ENCODE measurements at regions not wholly inside any gene's neighbourhood (a gene's known extent, or its start where the extent isn't known, plus 50 kb on each side); places are given as distances from the start of the nearest gene placed in this dataset.
"Not testable (repeated sequence)": the region's sequence is repeated elsewhere in the genome, so short reads cannot be mapped to it uniquely, and the experiment has no call there.

- ATAC-seq (replicated peaks in 1 of 2) (no peak), DNase-seq (no peak)
- no peaks in the 10 kb centered on the region for H3K27me3 Mint-ChIP-seq (ENCODE audit: low read depth)
- no peaks in the 10 kb centered on the region for H3K4me1 Mint-ChIP-seq (ENCODE audit: low read depth)
- peaks cover 0 to 2% of the 10 kb centered on the region in 2 donors for H3K9me3 Mint-ChIP-seq
- no peak overlapping the region for H3K27ac Mint-ChIP-seq
- no peaks in the 10 kb centered on the region for H3K36me3 Mint-ChIP-seq (ENCODE audit: insufficient read depth in 2 of 2)
- no peak overlapping the region for H3K4me3 Mint-ChIP-seq
These were observed 594.7 kb downstream of the DIPK2A start for GRCh38 chr3:144566320-144566719.

- Mint-ChIP-seq H3K27me3 (ENCODE audit: low read depth) (no peaks in the 10 kb centered on the region), H3K36me3 (ENCODE audit: insufficient read depth in 2 of 2) (no peaks in the 10 kb centered on the region), H3K27ac (no peak overlapping the region), H3K4me1 (ENCODE audit: low read depth) (no peaks in the 10 kb centered on the region), H3K9me3 (peaks cover 0 to 2% of the 10 kb centered on the region in 2 donors), H3K4me3 (no peak overlapping the region)
- DNase-seq = no peak
- no peak for ATAC-seq (replicated peaks in 1 of 2)
These were observed 598.0 kb downstream of the DIPK2A start for GRCh38 chr3:144569651-144570050.

GRCh38 chr3:144583871-144584270 is 612.2 kb downstream of the DIPK2A start:
- Mint-ChIP-seq H3K27me3 (ENCODE audit: low read depth) (no peaks in the 10 kb centered on the region), H3K4me3 (no peak overlapping the region), H3K4me1 (ENCODE audit: low read depth) (no peaks in the 10 kb centered on the region), H3K36me3 (ENCODE audit: insufficient read depth in 2 of 2) (no peaks in the 10 kb centered on the region), H3K9me3 (peaks cover 0 to 3% of the 10 kb centered on the region in 2 donors), H3K27ac (no peak overlapping the region)
- no peak for DNase-seq
- ATAC-seq (replicated peaks in 1 of 2) = no peak

GRCh38 chr3:144585408-144585807 is 613.8 kb downstream of the DIPK2A start:
- H3K27me3 Mint-ChIP-seq (ENCODE audit: low read depth) = no peaks in the 10 kb centered on the region

GRCh38 chr3:144585953-144586352 is 614.3 kb downstream of the DIPK2A start:
- Mint-ChIP-seq H3K27me3 (ENCODE audit: low read depth) (no peaks in the 10 kb centered on the region), H3K27ac (no peak overlapping the region), H3K36me3 (ENCODE audit: insufficient read depth in 2 of 2) (peaks cover 0 to 1% of the 10 kb centered on the region in 2 donors), H3K9me3 (peaks cover 0 to 1% of the 10 kb centered on the region in 2 donors), H3K4me1 (ENCODE audit: low read depth) (no peaks in the 10 kb centered on the region), H3K4me3 (no peak overlapping the region)
- DNase-seq (no peak), ATAC-seq (replicated peaks in 1 of 2) (no peak)

More at GRCh38 chr3:144585408-144585807, 613.8 kb downstream of the DIPK2A start:
- no peak overlapping the region for H3K4me3 Mint-ChIP-seq
- no peak for ATAC-seq (replicated peaks in 1 of 2)
- no peaks in the 10 kb centered on the region for H3K4me1 Mint-ChIP-seq (ENCODE audit: low read depth)
- peaks cover 0 to 3% of the 10 kb centered on the region in 2 donors for H3K9me3 Mint-ChIP-seq
- no peak overlapping the region for H3K27ac Mint-ChIP-seq
- no peaks in the 10 kb centered on the region for H3K36me3 Mint-ChIP-seq (ENCODE audit: insufficient read depth in 2 of 2)
- no peak for DNase-seq

GRCh38 chr3:144586382-144586781 is 614.8 kb downstream of the DIPK2A start:
- Mint-ChIP-seq H3K27ac (no peak overlapping the region), H3K4me3 (no peak overlapping the region), H3K27me3 (ENCODE audit: low read depth) (no peaks in the 10 kb centered on the region), H3K4me1 (ENCODE audit: low read depth) (no peaks in the 10 kb centered on the region), H3K9me3 (peaks cover 0 to 1% of the 10 kb centered on the region in 2 donors), H3K36me3 (ENCODE audit: insufficient read depth in 2 of 2) (peaks cover 0 to 1% of the 10 kb centered on the region in 2 donors)
- DNase-seq (no peak), ATAC-seq (replicated peaks in 1 of 2) (no peak)

GRCh38 chr3:144590854-144591253 is 619.2 kb downstream of the DIPK2A start:
- DNase-seq = no peak
- no peaks in the 10 kb centered on the region for H3K4me1 Mint-ChIP-seq (ENCODE audit: low read depth)
- H3K4me3 Mint-ChIP-seq = no peak overlapping the region
- H3K27me3 Mint-ChIP-seq (ENCODE audit: low read depth) = no peaks in the 10 kb centered on the region
- no peak for ATAC-seq (replicated peaks in 1 of 2)
- no peak overlapping the region for H3K27ac Mint-ChIP-seq
- peaks cover 0 to 1% of the 10 kb centered on the region in 2 donors for H3K9me3 Mint-ChIP-seq
- peaks cover 0 to 1% of the 10 kb centered on the region in 2 donors for H3K36me3 Mint-ChIP-seq (ENCODE audit: insufficient read depth in 2 of 2)

- Mint-ChIP-seq H3K27ac (no peak overlapping the region), H3K4me3 (no peak overlapping the region)
These were observed 622.3 kb downstream of the DIPK2A start for GRCh38 chr3:144593881-144594280.

GRCh38 chr3:144620236-144620635 is 648.6 kb downstream of the DIPK2A start:
- not testable (repeated sequence) for H3K27ac Mint-ChIP-seq; DNase-seq; H3K9me3 Mint-ChIP-seq; H3K4me1 Mint-ChIP-seq (ENCODE audit: low read depth); H3K27me3 Mint-ChIP-seq (ENCODE audit: low read depth); H3K4me3 Mint-ChIP-seq; ATAC-seq (replicated peaks in 1 of 2); H3K36me3 Mint-ChIP-seq (ENCODE audit: insufficient read depth in 2 of 2)

More at GRCh38 chr3:144593881-144594280, 622.3 kb downstream of the DIPK2A start:
- Mint-ChIP-seq H3K36me3 (ENCODE audit: insufficient read depth in 2 of 2) (peaks cover 0 to 1% of the 10 kb centered on the region in 2 donors), H3K27me3 (ENCODE audit: low read depth) (no peaks in the 10 kb centered on the region), H3K9me3 (peaks cover 0 to 3% of the 10 kb centered on the region in 2 donors), H3K4me1 (ENCODE audit: low read depth) (no peaks in the 10 kb centered on the region)
- DNase-seq (no peak), ATAC-seq (replicated peaks in 1 of 2) (no peak)

GRCh38 chr3:144622845-144623244 is 651.2 kb downstream of the DIPK2A start:
- no peaks in the 10 kb centered on the region for H3K27me3 Mint-ChIP-seq (ENCODE audit: low read depth)
- no peak overlapping the region for H3K4me3 Mint-ChIP-seq

GRCh38 chr3:144624656-144625055 is 653.0 kb downstream of the DIPK2A start:
- no peak for DNase-seq
- H3K36me3 Mint-ChIP-seq (ENCODE audit: insufficient read depth in 2 of 2) = no peaks in the 10 kb centered on the region
- no peaks in the 10 kb centered on the region for H3K4me1 Mint-ChIP-seq (ENCODE audit: low read depth)
- H3K4me3 Mint-ChIP-seq = no peak overlapping the region
- no peaks in the 10 kb centered on the region for H3K27me3 Mint-ChIP-seq (ENCODE audit: low read depth)
- ATAC-seq (replicated peaks in 1 of 2) = no peak
- no peak overlapping the region for H3K27ac Mint-ChIP-seq
- H3K9me3 Mint-ChIP-seq = no peaks in the 10 kb centered on the region

More at GRCh38 chr3:144622845-144623244, 651.2 kb downstream of the DIPK2A start:
- DNase-seq (no peak), ATAC-seq (replicated peaks in 1 of 2) (no peak)
- Mint-ChIP-seq H3K27ac (no peak overlapping the region), H3K4me1 (ENCODE audit: low read depth) (no peaks in the 10 kb centered on the region), H3K36me3 (ENCODE audit: insufficient read depth in 2 of 2) (no peaks in the 10 kb centered on the region), H3K9me3 (peaks cover 2 to 7% of the 10 kb centered on the region in 2 donors)

- no peaks in the 10 kb centered on the region for H3K27me3 Mint-ChIP-seq (ENCODE audit: low read depth)
These were observed 655.2 kb downstream of the DIPK2A start for GRCh38 chr3:144626835-144627234.

GRCh38 chr3:144629381-144629780 is 657.8 kb downstream of the DIPK2A start:
- H3K27ac Mint-ChIP-seq = no peak overlapping the region

More at GRCh38 chr3:144626835-144627234, 655.2 kb downstream of the DIPK2A start:
- H3K4me1 Mint-ChIP-seq (ENCODE audit: low read depth) = no peaks in the 10 kb centered on the region
- H3K9me3 Mint-ChIP-seq = no peaks in the 10 kb centered on the region
- ATAC-seq (replicated peaks in 1 of 2) = no peak
- DNase-seq = no peak
- no peaks in the 10 kb centered on the region for H3K36me3 Mint-ChIP-seq (ENCODE audit: insufficient read depth in 2 of 2)
- H3K4me3 Mint-ChIP-seq = no peak overlapping the region
- H3K27ac Mint-ChIP-seq = no peak overlapping the region

GRCh38 chr3:144636833-144637232 is 665.2 kb downstream of the DIPK2A start:
- peaks cover 1 to 4% of the 10 kb centered on the region in 2 donors for H3K9me3 Mint-ChIP-seq
- no peak for DNase-seq
- no peak overlapping the region for H3K27ac Mint-ChIP-seq
- H3K36me3 Mint-ChIP-seq (ENCODE audit: insufficient read depth in 2 of 2) = no peaks in the 10 kb centered on the region
- no peak for ATAC-seq (replicated peaks in 1 of 2)
- no peaks in the 10 kb centered on the region for H3K4me1 Mint-ChIP-seq (ENCODE audit: low read depth)
- H3K4me3 Mint-ChIP-seq = no peak overlapping the region
- H3K27me3 Mint-ChIP-seq (ENCODE audit: low read depth) = no peaks in the 10 kb centered on the region

More at GRCh38 chr3:144629381-144629780, 657.8 kb downstream of the DIPK2A start:
- ATAC-seq (replicated peaks in 1 of 2) (no peak), DNase-seq (no peak)
- H3K4me1 Mint-ChIP-seq (ENCODE audit: low read depth) = no peaks in the 10 kb centered on the region
- H3K9me3 Mint-ChIP-seq = peaks cover 0 to 4% of the 10 kb centered on the region in 2 donors
- no peaks in the 10 kb centered on the region for H3K27me3 Mint-ChIP-seq (ENCODE audit: low read depth)
- no peak overlapping the region for H3K4me3 Mint-ChIP-seq
- H3K36me3 Mint-ChIP-seq (ENCODE audit: insufficient read depth in 2 of 2) = no peaks in the 10 kb centered on the region

Measured in activated T-cell treated with anti-CD3 and anti-CD28 coated beads, Interleukin-2, amount 50 U/mL, for 72 hours (primary cell).